ENCODE measurements at regions not wholly inside any gene's neighbourhood (a gene's known extent, or its start where the extent isn't known, plus 50 kb on each side); places are given as distances from the start of the nearest gene placed in this dataset.

DNA sequence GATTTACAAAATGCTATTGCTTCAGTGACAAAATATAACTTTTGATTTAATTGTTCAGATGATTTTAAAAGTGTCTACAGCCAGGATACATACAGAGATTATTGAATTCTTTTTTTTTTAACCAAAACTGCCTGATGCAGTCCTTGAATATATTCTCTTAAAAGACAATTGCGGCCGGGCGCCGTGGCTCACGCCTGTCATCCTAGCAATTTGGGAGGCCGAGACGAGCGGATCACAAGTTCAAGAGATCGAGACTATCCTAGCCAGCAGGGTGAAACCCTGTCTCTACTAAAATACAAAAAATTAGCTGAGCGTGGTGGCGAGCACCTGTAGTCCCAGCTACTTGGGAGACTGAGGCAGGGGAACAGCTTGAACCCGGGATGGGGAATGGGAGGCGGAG lies 497.0 kb upstream of the FSIP2 start:
- TF ChIP-seq, protein P1, sequence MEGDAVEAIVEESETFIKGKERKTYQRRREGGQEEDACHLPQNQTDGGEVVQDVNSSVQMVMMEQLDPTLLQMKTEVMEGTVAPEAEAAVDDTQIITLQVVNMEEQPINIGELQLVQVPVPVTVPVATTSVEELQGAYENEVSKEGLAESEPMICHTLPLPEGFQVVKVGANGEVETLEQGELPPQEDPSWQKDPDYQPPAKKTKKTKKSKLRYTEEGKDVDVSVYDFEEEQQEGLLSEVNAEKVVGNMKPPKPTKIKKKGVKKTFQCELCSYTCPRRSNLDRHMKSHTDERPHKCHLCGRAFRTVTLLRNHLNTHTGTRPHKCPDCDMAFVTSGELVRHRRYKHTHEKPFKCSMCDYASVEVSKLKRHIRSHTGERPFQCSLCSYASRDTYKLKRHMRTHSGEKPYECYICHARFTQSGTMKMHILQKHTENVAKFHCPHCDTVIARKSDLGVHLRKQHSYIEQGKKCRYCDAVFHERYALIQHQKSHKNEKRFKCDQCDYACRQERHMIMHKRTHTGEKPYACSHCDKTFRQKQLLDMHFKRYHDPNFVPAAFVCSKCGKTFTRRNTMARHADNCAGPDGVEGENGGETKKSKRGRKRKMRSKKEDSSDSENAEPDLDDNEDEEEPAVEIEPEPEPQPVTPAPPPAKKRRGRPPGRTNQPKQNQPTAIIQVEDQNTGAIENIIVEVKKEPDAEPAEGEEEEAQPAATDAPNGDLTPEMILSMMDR (IDR thresholded peaks at IDR 0.05), result no peak
- no peak for TF ChIP-seq POLR2AphosphoS5 (IDR thresholded peaks at IDR 0.05; ENCODE audit: insufficient read depth in 1 of 2, low read depth in 1 of 2)
- TF ChIP-seq POLR2A (IDR thresholded peaks at IDR 0.05), result no peak

Measured in vagina (tissue), 2 donors.